ENCODE measurements at regions not wholly inside any gene's neighbourhood (a gene's known extent, or its start where the extent isn't known, plus 50 kb on each side); places are given as distances from the start of the nearest gene placed in this dataset.

DNA sequence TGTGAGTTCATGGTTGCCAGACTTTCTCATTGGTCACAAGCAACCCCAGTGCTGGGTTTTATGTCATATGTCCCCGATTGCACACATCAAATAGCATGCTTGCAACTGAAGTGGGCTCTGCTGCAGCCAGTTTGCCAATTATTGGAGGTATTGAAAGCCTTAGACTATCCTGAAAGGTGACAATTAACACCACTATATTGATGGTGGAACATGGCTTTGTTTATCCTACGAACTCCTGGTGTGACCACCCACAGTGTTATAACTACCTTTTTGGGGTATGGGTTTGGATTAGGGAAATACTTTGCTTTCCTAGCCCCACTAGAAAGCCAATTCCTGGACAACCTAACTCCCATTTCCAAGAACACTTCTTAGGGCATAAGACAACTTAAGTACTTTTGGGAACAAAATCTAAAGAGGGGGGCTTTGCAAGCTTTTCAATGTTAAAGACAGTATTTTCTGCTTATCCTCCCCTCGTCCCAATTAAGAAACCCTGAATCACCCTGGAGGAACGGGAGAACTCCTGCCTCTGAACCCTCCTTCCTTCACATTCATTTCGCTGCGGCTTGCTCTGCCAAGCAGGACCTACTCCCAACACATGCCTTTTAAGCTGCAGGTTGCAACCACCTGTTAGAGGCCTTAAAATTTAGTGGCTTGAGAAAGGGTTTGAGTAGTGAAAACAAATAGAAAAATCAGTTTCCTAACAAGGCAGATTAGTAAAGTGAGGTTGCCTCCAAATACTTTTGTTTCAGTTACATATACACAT, 80.3 kb upstream of the RBM19 start:
- TF ChIP-seq, protein P1, sequence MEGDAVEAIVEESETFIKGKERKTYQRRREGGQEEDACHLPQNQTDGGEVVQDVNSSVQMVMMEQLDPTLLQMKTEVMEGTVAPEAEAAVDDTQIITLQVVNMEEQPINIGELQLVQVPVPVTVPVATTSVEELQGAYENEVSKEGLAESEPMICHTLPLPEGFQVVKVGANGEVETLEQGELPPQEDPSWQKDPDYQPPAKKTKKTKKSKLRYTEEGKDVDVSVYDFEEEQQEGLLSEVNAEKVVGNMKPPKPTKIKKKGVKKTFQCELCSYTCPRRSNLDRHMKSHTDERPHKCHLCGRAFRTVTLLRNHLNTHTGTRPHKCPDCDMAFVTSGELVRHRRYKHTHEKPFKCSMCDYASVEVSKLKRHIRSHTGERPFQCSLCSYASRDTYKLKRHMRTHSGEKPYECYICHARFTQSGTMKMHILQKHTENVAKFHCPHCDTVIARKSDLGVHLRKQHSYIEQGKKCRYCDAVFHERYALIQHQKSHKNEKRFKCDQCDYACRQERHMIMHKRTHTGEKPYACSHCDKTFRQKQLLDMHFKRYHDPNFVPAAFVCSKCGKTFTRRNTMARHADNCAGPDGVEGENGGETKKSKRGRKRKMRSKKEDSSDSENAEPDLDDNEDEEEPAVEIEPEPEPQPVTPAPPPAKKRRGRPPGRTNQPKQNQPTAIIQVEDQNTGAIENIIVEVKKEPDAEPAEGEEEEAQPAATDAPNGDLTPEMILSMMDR (conservative IDR thresholded peaks at IDR 0.05 in 1 of 2, IDR thresholded peaks at IDR 0.05 in 1 of 2; ENCODE audit: low read depth in 1 of 2, low read length in 2 of 2), result no peak
- TF ChIP-seq EZH2 (IDR thresholded peaks at IDR 0.05; ENCODE audit: low read length, missing control alignments), result no peak
